NCI-H460 (cell line): ENCODE measurements at regions not wholly inside any gene's neighbourhood (a gene's known extent, or its start where the extent isn't known, plus 50 kb on each side); places are given as distances from the start of the nearest gene placed in this dataset.
A peak's percentile ranks its signal among the peaks of the same experiment; 100 is the strongest.
"Not testable (repeated sequence)": the region's sequence is repeated elsewhere in the genome, so short reads cannot be mapped to it uniquely, and the experiment has no call there.

Source experiments
- DNase-seq: peaks from one replicate; pipeline ENCODE4 v3.0.0-alpha.2; 2016; ENCODE audit warnings: low read depth; ENCODE audit errors: extremely low read depth

GRCh38 chr12:131284954-131285904 lies 331.5 kb downstream of the ADGRD1 start:
- peak; percentile 16 for DNase-seq

- not testable (repeated sequence) for DNase-seq
Measured at GRCh38 chr12:131285905-131286295, 332.2 kb downstream of the ADGRD1 start.

- not testable (repeated sequence) for DNase-seq
Measured at GRCh38 chr12:131286301-131286700, 332.6 kb downstream of the ADGRD1 start.

DNA sequence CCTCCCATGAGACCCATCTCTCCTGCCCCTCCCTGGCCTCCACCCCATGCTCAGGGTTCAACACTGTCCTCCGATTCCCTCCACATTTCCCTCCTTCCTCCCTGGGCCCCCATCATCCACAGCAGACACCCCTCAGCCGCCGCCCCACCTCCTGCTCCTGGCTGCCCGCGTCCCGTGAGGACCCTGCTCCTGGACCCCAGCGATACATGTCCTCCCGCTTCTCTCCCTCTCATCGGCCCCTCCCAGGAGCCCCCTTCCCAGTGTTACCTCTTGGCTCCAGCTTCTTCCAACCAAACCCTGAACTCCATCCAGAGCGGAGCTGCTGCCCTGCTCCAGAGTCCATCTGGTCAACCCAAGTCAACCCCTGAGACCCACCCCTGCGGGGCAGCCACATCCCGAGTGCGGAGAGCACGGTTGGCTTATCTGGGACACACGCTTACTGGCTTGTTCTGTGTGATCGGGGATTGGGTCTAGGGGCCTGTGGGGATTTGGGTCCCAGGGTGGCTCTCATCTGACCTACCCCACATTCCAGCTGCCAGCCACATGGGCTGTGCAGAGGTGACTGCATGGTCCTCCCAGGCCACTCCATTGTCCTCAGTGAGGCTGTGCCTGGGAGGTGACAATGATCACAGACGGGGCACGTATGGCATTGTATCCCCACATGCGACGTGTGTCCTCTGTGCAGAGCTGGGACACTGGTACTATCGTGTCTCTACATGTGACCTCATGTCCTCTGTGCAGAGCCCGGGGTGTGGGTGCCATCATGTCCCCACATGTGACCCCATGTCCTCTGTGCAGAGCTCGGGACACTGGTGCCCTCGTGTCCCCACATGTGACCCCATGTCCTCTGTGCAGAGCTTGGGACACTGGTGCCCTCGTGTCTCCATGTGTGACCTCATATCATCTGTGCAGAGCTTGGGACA lies 333.6 kb downstream of the ADGRD1 start:
- no peak for DNase-seq

DNA sequence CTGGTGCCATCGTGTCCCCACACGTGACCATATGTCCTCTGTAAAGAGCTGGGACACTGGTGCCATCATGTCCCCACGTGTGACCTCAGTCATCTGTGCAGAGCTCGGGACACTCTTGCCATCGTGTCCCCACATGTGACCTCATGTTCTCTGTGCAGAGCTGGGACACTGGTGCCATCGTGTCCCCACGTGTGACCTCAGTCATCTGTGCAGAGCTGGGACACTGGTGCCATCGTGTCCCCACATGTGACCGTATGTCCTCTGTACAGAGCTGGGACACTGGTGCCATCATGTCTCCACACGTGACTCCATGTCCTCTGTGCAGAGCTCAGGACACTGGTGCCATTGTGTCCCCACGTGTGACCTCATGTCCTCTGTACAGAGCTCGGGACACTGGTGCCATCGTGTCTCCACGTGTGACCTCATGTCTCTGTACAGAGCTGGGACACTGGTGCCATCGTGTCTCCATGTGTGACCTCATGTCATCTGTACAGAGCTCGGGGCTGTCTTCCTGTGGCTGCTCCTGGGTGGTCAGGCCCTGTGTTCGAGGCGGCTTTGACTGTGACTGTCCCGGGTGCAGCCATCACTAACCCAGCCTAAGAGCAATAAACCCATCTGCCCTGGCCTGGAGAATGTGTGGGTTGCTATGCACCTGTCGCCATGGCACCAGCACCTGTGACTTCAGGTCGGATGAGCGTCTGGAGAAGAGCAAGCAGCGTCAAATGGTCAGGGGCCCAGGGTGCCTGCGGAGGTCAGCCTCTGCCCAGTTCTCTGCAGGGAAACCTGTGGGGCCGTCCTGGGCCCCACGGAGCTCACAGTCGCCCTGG lies 334.4 kb downstream of the ADGRD1 start:
- DNase-seq = no peak

DNA sequence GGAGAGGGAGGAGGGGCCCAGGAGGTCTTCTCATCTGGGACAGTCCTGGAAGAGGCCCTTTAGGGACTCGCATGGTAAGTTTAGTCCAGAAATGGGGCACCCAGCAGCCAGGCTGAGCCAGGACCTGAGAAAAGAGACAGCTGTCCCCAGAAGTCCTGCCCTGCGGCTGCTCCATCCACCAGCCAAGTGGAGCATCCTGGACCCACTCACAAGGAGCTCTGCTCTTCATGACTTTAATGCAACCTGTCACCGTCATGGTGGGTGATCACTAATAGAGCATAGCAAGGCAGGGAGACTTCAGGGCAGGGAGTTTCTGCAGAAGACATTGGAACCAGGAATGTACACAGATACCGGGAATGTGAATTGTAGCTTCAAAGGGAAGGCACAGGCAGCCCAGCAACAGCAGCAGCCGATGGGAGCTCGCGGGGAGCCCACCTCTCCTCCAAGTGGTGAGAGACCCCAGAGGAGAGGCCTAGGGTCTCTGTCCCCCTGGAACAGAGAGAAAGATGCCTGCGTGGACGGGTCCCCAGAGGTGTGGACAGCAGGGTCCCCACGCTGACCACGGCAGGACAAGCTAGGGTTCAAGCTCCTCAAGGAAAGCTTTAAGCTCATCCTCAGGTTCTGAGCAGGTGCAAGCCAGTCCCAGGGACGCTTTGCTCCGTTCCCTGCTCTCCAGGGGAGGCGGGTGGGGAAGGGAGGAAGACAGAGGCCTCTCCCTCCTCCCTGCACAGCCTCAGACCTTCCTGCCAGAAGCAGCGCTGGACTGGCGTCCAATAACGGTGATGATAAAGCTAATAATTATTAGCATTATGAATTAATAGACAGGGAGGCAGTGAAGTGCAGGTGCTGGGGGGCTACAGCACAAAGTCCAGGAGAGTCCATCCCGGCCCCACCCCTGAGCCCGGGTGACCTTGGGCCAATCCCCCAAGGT lies 335.3 kb downstream of the ADGRD1 start:
- not testable (repeated sequence) for DNase-seq

- DNase-seq = not testable (repeated sequence)
Measured at GRCh38 chr12:131289807-131290206, 336.1 kb downstream of the ADGRD1 start.

GRCh38 chr12:131290255-131290959 lies 336.7 kb downstream of the ADGRD1 start:
- no peak for DNase-seq

- DNase-seq = not testable (repeated sequence)
Measured at GRCh38 chr12:131293071-131294015, 339.6 kb downstream of the ADGRD1 start.

DNA sequence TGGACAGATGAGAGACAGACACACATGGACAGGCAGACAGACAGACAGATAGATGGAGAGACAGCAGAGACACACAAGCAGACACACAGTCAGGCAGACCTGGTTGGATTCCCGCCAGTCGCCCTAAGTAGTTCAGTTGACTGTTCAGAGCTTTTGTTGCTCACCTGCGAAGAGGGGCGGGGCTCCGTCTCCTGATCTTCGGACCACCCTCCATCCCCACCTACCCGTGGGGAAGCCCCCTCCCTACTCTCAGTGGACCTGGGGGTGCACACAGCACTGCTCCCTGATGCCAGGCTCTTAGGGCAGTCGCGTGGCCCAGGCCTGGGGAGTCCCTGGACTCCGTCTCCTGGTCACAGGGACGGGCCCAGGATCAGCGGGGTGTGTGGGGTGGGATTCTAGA lies 341.0 kb downstream of the ADGRD1 start:
- not testable (repeated sequence) for DNase-seq

- not testable (repeated sequence) for DNase-seq
Measured at GRCh38 chr12:131295117-131295516, 341.4 kb downstream of the ADGRD1 start.

- not testable (repeated sequence) for DNase-seq
Measured at GRCh38 chr12:131295559-131295958, 341.9 kb downstream of the ADGRD1 start.

- not testable (repeated sequence) for DNase-seq
Measured at GRCh38 chr12:131296136-131296535, 342.4 kb downstream of the ADGRD1 start.

GRCh38 chr12:131296651-131297050 lies 342.9 kb downstream of the ADGRD1 start:
- DNase-seq = not testable (repeated sequence)

DNA sequence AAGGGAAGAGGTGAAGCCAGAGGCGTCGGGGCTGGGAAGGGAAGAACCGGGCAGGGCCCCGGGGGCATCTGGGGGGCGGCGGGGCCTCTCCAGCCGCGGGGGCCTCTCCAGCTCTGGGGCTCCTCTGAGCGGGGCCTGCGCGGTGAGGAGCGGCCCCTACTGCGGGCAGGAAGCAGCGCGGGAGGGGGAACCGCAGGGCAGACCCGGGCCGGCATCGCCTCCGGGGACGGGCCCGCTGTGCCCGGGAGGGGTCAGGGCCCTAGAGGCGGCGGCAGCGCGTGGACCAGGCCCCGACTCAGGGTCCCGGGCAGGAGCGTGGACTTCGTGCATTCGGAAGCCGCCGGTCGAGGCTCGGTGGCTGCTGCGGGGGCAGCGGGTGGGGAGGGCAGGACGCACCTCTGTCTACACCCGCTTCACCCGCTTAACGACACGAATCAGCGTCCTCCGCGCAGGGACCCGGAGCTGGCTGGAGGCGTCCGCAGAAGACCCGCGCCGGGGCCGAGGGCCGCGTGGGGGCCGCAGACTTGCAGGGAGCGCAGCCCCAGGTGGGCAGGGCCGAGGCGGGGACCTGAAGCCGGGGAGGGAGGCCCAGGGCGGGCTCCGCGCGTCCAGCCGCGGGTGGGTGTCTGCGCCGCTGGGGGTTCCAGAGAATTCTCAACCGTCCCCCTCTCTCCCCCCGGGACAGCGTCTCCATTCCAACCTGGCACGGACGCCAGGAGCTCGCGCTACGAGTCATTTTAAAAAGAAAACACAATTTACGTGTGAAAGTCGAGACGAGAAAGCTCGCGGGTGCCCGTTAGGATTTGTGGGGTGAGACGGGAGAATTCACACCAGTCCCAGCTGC lies 345.0 kb downstream of the ADGRD1 start:
- not testable (repeated sequence) for DNase-seq

- not testable (repeated sequence) for DNase-seq
Measured at GRCh38 chr12:131299370-131299701, 345.6 kb downstream of the ADGRD1 start.

DNA sequence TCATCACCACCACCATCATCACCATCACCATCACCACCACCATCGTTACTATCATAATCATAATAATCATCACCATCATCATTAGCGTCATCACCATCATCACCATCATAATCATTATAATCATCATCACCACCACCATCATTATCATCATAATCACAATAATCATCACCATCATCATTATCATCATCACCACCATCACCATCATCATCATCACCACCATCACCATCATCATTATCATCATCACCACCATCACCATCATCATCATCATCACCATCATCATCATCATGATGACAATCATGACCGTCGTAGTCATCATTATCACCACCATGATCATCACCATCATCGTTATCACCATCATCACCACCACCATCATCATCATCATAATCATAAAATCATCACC lies 349.9 kb downstream of the ADGRD1 start:
- not testable (repeated sequence) for DNase-seq
